ENCODE measurements at regions not wholly inside any gene's neighbourhood (a gene's known extent, or its start where the extent isn't known, plus 50 kb on each side); places are given as distances from the start of the nearest gene placed in this dataset.

GRCh38 chr6:142627474-142627873, 317.5 kb downstream of the HIVEP2 start:
- TF ChIP-seq CTCF (conservative IDR thresholded peaks at IDR 0.05; ENCODE audit: low read depth in 2 of 2) (no peak), EZH2phosphoT487 (IDR thresholded peaks at IDR 0.05; ENCODE audit: unreplicated experiment) (no peak), POLR2AphosphoS5 (IDR thresholded peaks at IDR 0.05; ENCODE audit: low read depth) (no peak), REST (IDR thresholded peaks at IDR 0.05; ENCODE audit: unreplicated experiment) (no peak), JUNB (IDR thresholded peaks at IDR 0.05; ENCODE audit: unreplicated experiment) (no peak), CREB1 (CRISPR knock-in tag; IDR thresholded peaks at IDR 0.05; ENCODE audit: low read depth) (no peak), EZH2 (IDR thresholded peaks at IDR 0.05; ENCODE audit: low read depth, unreplicated experiment) (no peak)
